Caco-2 (cell line): ENCODE measurements at regions not wholly inside any gene's neighbourhood (a gene's known extent, or its start where the extent isn't known, plus 50 kb on each side); places are given as distances from the start of the nearest gene placed in this dataset.

Experiments
- BruUV-seq: library from RNA; stranded (reverse); fragments of 400-500 nt; replicated peaks from 2 replicates; lab custom pipeline; 2021; lab: Mats Ljungman, UMichigan
- CTCF ChIA-PET: fragments of 300-600 bp; sonication (Branson Sonifier 250); formaldehyde crosslinking; loops from one replicate; lab custom pipeline; 2022; ENCODE audit warnings: antibody characterized with exemption; lab: Charles Lee
- POLR2A ChIA-PET: fragments of 300-600 bp; sonication (Branson Sonifier 250); formaldehyde crosslinking; loops from one replicate; lab custom pipeline; 2022; ENCODE audit warnings: antibody characterized with exemption; lab: Charles Lee
- DNase-seq, 2 experiments: peaks; one replicate each; pipeline versions ENCODE4 v3.0.0 to v3.0.0-alpha.2; 2020 to 2022
- H3K27me3 ChIP-seq: replicated peaks from 2 replicates; pipeline ENCODE4 v1.6.0; 2011; ENCODE audit warnings: low read length; ENCODE audit not compliant: control insufficient read depth, insufficient read depth
- H3K36me3 ChIP-seq: 2 replicates; pipeline ENCODE4 v1.5.1; 2011; ENCODE audit warnings: low read length; ENCODE audit not compliant: control insufficient read depth, insufficient read depth
- H3K4me1 ChIP-seq: fragments of 250-450 bp; sonication (Bioruptor Pico); 2 replicates; pipeline ENCODE4 v1.5.1; 2020; ENCODE audit warnings: mild to moderate bottlenecking
- H3K4me3 ChIP-seq: 2 replicates; pipeline ENCODE4 v1.5.1; 2011; ENCODE audit warnings: low read depth, mild to moderate bottlenecking, control low read depth, low read length
- H3K9me3 ChIP-seq: fragments of 250-450 bp; sonication (Bioruptor Pico); 2 replicates; pipeline ENCODE4 v1.5.1; 2020; ENCODE audit warnings: mild to moderate bottlenecking, moderate library complexity
- H3K27ac Mint-ChIP-seq: one replicate; pipeline ENCODE4 v1.8.0; 2022; ENCODE audit warnings: mixed read lengths; ENCODE audit not compliant: unreplicated experiment
- H3K27me3 Mint-ChIP-seq: one replicate; pipeline ENCODE4 v1.8.0; 2022; ENCODE audit warnings: mixed read lengths; ENCODE audit not compliant: insufficient read depth, unreplicated experiment
- H3K36me3 Mint-ChIP-seq: one replicate; pipeline ENCODE4 v1.8.0; 2022; ENCODE audit warnings: mild to moderate bottlenecking, mixed read lengths; ENCODE audit not compliant: insufficient read depth, unreplicated experiment
- H3K4me1 Mint-ChIP-seq: one replicate; pipeline ENCODE4 v1.8.0; 2022; ENCODE audit warnings: low read depth, mixed read lengths; ENCODE audit not compliant: unreplicated experiment
- H3K4me3 Mint-ChIP-seq: one replicate; pipeline ENCODE4 v1.8.0; 2022; ENCODE audit warnings: mild to moderate bottlenecking, moderate library complexity, mixed read lengths; ENCODE audit not compliant: unreplicated experiment
- H3K9me3 Mint-ChIP-seq: one replicate; pipeline ENCODE4 v1.8.0; 2022; ENCODE audit warnings: mixed read lengths; ENCODE audit not compliant: unreplicated experiment
- CTCF ChIP-seq, 2 experiments: fragments of 200-600 bp in 1 of 2; IDR thresholded peaks; 1 replicate in 1 of 2; 2 replicates in 1 of 2; pipeline versions ENCODE4 v1.5.1 to v1.8.0; 2011 to 2022; ENCODE audit warnings: antibody characterized with exemption in 1 of 2, control low read depth in 1 of 2, inconsistent platforms in 1 of 2, low read depth in 1 of 2, low read length in 1 of 2, mild to moderate bottlenecking in 1 of 2, moderate library complexity in 1 of 2; ENCODE audit not compliant: insufficient read depth in 1 of 2, severe bottlenecking in 1 of 2, unreplicated experiment in 1 of 2
- intact Hi-C: fragments of 100-400 bp; cut with micrococcal nuclease; formaldehyde crosslinking; loops from one replicate; pipeline ENCODE4 v1.10.0; 2022; ENCODE audit not compliant: unreplicated experiment

- Histone ChIP-seq H3K9me3 (no peaks in the 10 kb centered on the region), H3K4me1 (no peaks in the 10 kb centered on the region), H3K27me3 (no peaks in the 10 kb centered on the region), H3K4me3 (no peak overlapping the region), H3K36me3 (no peaks in the 10 kb centered on the region)
- H3K27me3 Mint-ChIP-seq: no peaks in the 10 kb centered on the region
- H3K27ac Mint-ChIP-seq: no peak overlapping the region
- intact Hi-C loops: no loop called here
- TF ChIP-seq CTCF (IDR thresholded peaks at IDR 0.05; ENCODE audit: insufficient read depth in 1 of 2, low read depth in 1 of 2, low read length in 1 of 2, severe bottlenecking in 1 of 2, unreplicated experiment in 1 of 2): no peak
- H3K36me3 Mint-ChIP-seq: no peaks in the 10 kb centered on the region
- no peaks in the 10 kb centered on the region for H3K9me3 Mint-ChIP-seq
- DNase-seq: no peak
- ChIA-PET POLR2A (no interaction called here), CTCF (no interaction called here)
- no TSS peak for BruUV-seq
- H3K4me1 Mint-ChIP-seq: no peaks in the 10 kb centered on the region
- H3K4me3 Mint-ChIP-seq: no peak overlapping the region
These were observed 566.8 kb upstream of the HTR2C start for GRCh38 chrX:114017086-114017485.

- Histone ChIP-seq H3K36me3 (no peaks in the 10 kb centered on the region), H3K4me1 (no peaks in the 10 kb centered on the region), H3K9me3 (no peaks in the 10 kb centered on the region), H3K4me3 (no peak overlapping the region), H3K27me3 (no peaks in the 10 kb centered on the region)
- no peaks in the 10 kb centered on the region for H3K27me3 Mint-ChIP-seq
- BruUV-seq: no TSS peak
- TF ChIP-seq CTCF (IDR thresholded peaks at IDR 0.05; ENCODE audit: insufficient read depth in 1 of 2, low read depth in 1 of 2, low read length in 1 of 2, severe bottlenecking in 1 of 2, unreplicated experiment in 1 of 2): no peak
- ChIA-PET POLR2A (no interaction called here), CTCF (no interaction called here)
- H3K4me3 Mint-ChIP-seq: no peak overlapping the region
- H3K27ac Mint-ChIP-seq: no peak overlapping the region
- H3K36me3 Mint-ChIP-seq: no peaks in the 10 kb centered on the region
- intact Hi-C loops: no loop called here
- no peak for DNase-seq
- no peaks in the 10 kb centered on the region for H3K9me3 Mint-ChIP-seq
- H3K4me1 Mint-ChIP-seq: no peaks in the 10 kb centered on the region
These were observed 567.9 kb upstream of the HTR2C start for GRCh38 chrX:114015966-114016365.

DNA sequence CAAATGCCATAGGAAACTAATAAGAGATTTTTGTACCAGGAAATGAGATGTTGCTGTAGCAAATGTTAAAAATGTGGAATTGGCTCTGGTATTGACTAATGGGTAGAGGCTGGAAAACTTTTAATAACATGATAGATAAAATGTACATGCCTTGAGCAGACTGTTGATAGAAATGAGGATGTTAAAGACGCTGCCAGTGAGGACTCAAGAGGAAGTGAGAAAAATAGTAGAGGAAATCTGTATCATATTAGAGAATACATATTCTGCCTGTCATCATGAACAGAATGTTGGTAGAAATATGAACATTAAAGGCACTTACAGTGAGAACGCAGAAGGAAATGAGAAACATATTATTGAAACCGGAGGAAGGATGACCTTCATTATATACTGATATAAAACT is 577.2 kb upstream of the HTR2C start:
- Mint-ChIP-seq H3K27ac (no peak overlapping the region), H3K4me1 (no peaks in the 10 kb centered on the region), H3K9me3 (no peaks in the 10 kb centered on the region), H3K36me3 (no peaks in the 10 kb centered on the region), H3K27me3 (no peaks in the 10 kb centered on the region), H3K4me3 (no peak overlapping the region)
- ChIA-PET POLR2A (no interaction called here), CTCF (no interaction called here)
- intact Hi-C loops: no loop called here
- TF ChIP-seq CTCF (IDR thresholded peaks at IDR 0.05; ENCODE audit: insufficient read depth in 1 of 2, low read depth in 1 of 2, low read length in 1 of 2, severe bottlenecking in 1 of 2, unreplicated experiment in 1 of 2): no peak
- Histone ChIP-seq H3K36me3 (no peaks in the 10 kb centered on the region), H3K4me1 (no peaks in the 10 kb centered on the region), H3K4me3 (no peak overlapping the region), H3K27me3 (no peaks in the 10 kb centered on the region), H3K9me3 (no peaks in the 10 kb centered on the region)
- no TSS peak for BruUV-seq
- no peak for DNase-seq
